T-helper 2 cell treated with Interferon-gamma antibody and Interleukin-4, amounts not matched to agents 5 μg/mL and 100 μg/mL, for 36 hours (primary cell): ENCODE measurements at regions not wholly inside any gene's neighbourhood (a gene's known extent, or its start where the extent isn't known, plus 50 kb on each side); places are given as distances from the start of the nearest gene placed in this dataset.
"Not testable (repeated sequence)": the region's sequence is repeated elsewhere in the genome, so short reads cannot be mapped to it uniquely, and the experiment has no call there.

Source experiments
- DNase-seq: peaks from one replicate; pipeline ENCODE4 v3.0.0; 2021; ENCODE audit warnings: low spot score
- H3K27ac Mint-ChIP-seq: one replicate; pipeline ENCODE4 v1.8.0; 2021; ENCODE audit warnings: mild to moderate bottlenecking, mixed read lengths
- H3K27me3 Mint-ChIP-seq: one replicate; pipeline ENCODE4 v1.8.0; 2021; ENCODE audit warnings: low read depth, mixed read lengths
- H3K36me3 Mint-ChIP-seq: one replicate; pipeline ENCODE4 v1.8.0; 2021; ENCODE audit warnings: low read depth, mixed read lengths
- H3K4me1 Mint-ChIP-seq: one replicate; pipeline ENCODE4 v1.8.0; 2021; ENCODE audit warnings: low read depth, mixed read lengths
- H3K4me3 Mint-ChIP-seq: one replicate; pipeline ENCODE4 v1.8.0; 2022; ENCODE audit warnings: mild to moderate bottlenecking, moderate library complexity, mixed read lengths
- H3K9me3 Mint-ChIP-seq: one replicate; pipeline ENCODE4 v1.8.0; 2021; ENCODE audit warnings: mixed read lengths

DNA sequence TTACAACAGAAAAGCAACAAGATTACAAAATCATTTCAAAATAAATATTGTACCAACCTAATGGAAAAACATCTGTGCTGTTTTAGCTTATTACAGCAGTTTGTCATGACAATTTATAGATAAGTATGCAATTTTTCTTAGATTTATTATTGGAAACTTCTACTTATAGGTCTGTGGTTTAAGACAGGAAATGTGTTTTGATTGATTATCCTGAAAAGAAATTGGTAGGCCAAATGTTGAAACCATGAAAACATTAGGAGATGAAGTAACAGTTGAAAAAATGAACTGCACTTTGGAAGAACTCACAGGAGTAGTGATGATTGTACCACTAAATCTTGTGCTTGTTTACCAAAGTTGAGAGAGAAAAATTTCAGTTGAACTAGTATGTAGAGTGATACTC, 162.2 kb upstream of the GIMD1 start:
- no peaks in the 10 kb centered on the region for H3K27me3 Mint-ChIP-seq
- H3K27ac Mint-ChIP-seq = no peak overlapping the region
- no peak for DNase-seq
- peaks cover 5% of the 10 kb centered on the region for H3K9me3 Mint-ChIP-seq
- no peaks in the 10 kb centered on the region for H3K4me1 Mint-ChIP-seq
- H3K4me3 Mint-ChIP-seq = no peak overlapping the region
- H3K36me3 Mint-ChIP-seq = no peaks in the 10 kb centered on the region

DNA sequence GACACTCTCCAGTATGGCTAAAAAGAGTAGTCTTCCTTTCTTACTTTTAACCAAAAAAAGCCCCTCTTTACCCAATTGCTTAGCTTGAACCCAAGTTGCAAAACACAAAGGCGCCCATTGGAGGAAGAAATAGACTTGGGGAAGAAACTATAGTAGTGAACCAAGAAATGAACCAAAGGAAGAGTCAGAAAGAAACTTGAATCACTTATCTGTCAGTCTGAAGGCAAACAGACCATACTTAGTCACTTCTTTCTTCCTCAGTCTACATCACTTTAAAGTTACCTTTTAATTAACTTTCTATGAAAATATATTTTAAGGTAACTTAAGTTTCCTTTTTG, 161.4 kb upstream of the GIMD1 start:
- Mint-ChIP-seq H3K9me3 (peaks cover 5% of the 10 kb centered on the region), H3K27me3 (no peaks in the 10 kb centered on the region), H3K27ac (no peak overlapping the region), H3K4me3 (no peak overlapping the region), H3K4me1 (no peaks in the 10 kb centered on the region), H3K36me3 (no peaks in the 10 kb centered on the region)
- no peak for DNase-seq

DNA sequence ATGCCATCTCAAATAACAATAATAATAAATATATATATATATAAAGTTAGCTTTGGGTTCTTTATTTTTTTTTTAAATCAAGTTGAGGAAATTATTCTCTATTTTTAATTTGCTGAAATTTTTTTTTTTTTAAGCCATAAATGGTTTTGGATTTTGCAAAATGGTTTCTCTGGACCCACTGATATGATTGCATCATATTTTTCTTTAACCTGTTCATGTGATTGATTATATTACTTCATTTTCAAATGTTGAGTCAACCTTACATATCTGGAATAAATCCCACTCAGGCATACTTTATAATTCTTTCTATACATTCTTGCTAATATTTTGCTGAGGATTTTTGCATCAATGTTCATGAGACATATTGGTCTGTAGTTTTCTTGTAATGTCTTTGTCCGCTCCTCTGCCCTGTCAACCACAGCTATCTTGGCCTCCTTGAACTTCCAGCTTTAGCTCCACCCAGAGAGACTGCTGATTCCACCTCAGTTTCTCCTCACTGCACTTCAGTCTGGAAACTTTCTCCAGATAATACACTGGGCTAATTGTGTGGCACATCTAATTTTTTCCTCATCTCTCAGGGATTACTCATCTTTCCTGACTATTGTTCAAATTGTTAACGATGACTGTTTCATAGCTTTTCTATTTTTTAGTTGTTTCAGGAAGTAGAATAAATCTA, 160.9 kb upstream of the GIMD1 start:
- H3K9me3 Mint-ChIP-seq = peaks cover 3% of the 10 kb centered on the region
- no peak overlapping the region for H3K4me3 Mint-ChIP-seq
- DNase-seq = no peak
- H3K4me1 Mint-ChIP-seq = no peaks in the 10 kb centered on the region
- no peaks in the 10 kb centered on the region for H3K27me3 Mint-ChIP-seq
- no peak overlapping the region for H3K27ac Mint-ChIP-seq
- H3K36me3 Mint-ChIP-seq = no peaks in the 10 kb centered on the region

DNA sequence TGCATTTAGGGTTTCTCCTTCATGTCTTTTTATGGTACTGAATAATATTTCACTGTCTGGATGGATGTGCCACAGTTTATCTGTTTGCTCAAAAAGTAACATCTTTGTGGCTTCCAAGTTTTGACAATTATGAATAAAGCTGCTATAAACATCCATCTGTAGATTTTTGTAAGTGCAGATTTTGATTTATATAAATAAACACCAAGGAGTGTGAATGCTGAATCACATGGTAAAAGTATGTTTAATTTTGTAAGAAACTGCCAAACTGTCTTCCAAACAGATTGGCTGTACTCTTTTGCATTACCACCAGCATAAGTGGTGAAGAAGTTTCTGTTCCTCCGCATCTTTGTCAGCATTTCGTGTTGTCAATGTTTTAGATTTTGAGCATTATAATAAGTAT, 158.7 kb upstream of the GIMD1 start:
- H3K9me3 Mint-ChIP-seq = no peaks in the 10 kb centered on the region
- no peaks in the 10 kb centered on the region for H3K4me1 Mint-ChIP-seq
- H3K27ac Mint-ChIP-seq = no peak overlapping the region
- H3K36me3 Mint-ChIP-seq = no peaks in the 10 kb centered on the region
- DNase-seq = no peak
- H3K27me3 Mint-ChIP-seq = no peaks in the 10 kb centered on the region
- H3K4me3 Mint-ChIP-seq = no peak overlapping the region

DNA sequence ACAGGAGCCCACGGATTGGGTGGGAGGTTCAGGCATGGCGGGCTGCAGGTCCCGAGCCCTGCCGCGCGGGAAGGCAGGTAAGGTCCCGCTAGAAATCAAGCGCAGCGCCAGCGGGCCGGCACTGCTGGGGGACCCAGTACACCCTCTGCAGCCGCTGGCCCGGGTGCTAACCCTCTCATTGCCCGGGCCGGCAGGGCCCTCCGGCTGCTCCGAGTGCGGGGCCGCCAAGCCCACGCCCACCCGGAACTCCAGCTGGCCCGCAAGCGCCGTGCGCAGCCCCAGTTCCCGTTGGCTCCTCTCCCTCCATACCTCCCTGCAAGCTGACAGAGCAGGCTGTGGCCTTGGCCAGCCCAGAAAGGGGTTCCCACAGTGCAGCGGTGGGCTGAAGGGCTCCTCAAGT, 156.8 kb upstream of the GIMD1 start:
- H3K4me1 Mint-ChIP-seq, H3K9me3 Mint-ChIP-seq, DNase-seq, H3K4me3 Mint-ChIP-seq, H3K36me3 Mint-ChIP-seq, H3K27ac Mint-ChIP-seq, H3K27me3 Mint-ChIP-seq: not testable (repeated sequence)

DNA sequence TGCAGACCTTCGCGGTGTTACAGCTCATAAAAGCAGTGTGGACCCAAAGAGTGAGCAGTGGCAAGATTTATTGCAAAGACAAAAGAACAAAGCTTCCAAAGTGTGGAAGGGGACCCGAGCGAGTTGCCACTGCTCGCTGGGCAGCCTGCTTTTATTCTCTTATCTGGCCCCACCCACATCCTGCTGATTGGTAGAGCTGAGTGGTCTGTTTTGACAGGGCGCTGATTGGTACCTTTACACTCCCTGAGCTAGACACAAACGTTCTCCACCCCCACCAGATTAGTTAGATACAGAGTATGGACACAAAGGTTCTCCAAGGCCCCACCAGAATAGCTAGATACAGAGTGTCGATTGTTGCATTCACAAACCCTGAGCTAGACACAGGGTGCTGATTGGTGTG, 156.2 kb upstream of the GIMD1 start:
- H3K4me3 Mint-ChIP-seq, H3K4me1 Mint-ChIP-seq, DNase-seq, H3K27ac Mint-ChIP-seq, H3K9me3 Mint-ChIP-seq, H3K36me3 Mint-ChIP-seq, H3K27me3 Mint-ChIP-seq: not testable (repeated sequence)

DNA sequence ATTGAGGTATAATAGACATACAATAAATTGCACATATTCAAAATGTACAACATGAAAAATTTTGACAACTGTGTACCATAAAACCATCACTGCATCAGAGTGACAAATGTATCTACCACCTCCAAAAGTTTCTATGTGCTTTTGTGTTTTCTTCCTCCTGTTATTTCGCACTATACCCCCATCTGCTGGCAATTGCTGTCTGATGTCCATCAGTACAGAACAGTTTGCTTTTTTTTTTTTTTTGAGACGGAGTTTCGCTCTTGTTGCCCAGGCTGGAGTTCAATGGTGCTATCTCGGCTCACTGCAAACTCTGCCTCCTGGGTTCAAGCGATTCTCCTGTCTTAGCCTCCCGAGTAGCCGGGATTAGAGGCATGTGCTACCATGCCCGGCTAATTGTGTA, 154.3 kb upstream of the GIMD1 start:
- H3K27ac Mint-ChIP-seq = no peak overlapping the region
- H3K4me3 Mint-ChIP-seq = no peak overlapping the region
- no peaks in the 10 kb centered on the region for H3K36me3 Mint-ChIP-seq
- no peaks in the 10 kb centered on the region for H3K9me3 Mint-ChIP-seq
- no peaks in the 10 kb centered on the region for H3K4me1 Mint-ChIP-seq
- DNase-seq = no peak
- no peaks in the 10 kb centered on the region for H3K27me3 Mint-ChIP-seq

DNA sequence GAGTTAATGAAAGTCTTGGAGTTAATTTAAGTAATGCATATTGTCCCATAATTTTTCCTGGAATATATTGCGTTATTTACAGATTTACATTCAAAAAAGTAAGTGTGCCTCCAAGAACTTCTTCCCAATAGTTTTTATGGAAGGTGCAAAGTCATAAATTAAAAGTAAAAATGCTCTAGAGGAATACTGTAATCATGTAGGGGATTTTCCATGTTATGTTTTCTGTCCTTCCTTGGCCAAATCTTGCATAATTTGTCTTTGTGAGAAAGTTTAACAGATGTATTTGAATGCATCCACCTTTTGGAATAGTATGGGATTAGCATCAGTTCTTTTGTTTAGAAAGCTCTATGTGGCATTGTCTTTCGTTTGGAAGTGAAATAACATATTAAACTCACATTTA, 144.1 kb upstream of the GIMD1 start:
- DNase-seq = no peak
- H3K4me1 Mint-ChIP-seq = no peaks in the 10 kb centered on the region
- H3K36me3 Mint-ChIP-seq = no peaks in the 10 kb centered on the region
- H3K27me3 Mint-ChIP-seq = no peaks in the 10 kb centered on the region
- H3K27ac Mint-ChIP-seq = no peak overlapping the region
- H3K4me3 Mint-ChIP-seq = no peak overlapping the region
- no peaks in the 10 kb centered on the region for H3K9me3 Mint-ChIP-seq

DNA sequence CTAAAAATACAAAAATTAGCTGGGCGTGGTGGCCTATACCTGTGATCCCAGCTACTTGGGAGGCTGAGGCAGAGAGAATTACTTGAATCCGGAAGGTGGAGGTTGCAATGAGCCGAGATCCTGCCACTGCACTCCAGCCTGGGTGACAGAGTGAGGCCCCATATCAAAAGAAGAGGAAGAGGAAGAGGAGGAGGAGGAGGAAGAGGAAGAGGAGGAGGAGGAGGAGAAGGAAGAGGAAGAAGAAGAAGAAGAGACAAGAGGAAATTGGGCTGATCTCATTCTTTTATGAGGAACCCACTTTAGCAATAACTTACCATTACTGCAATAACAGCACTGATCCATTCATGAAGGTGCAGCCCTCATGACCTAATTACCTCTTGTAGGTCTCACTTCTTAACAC, 138.9 kb upstream of the GIMD1 start:
- Mint-ChIP-seq H3K9me3 (no peaks in the 10 kb centered on the region), H3K27me3 (no peaks in the 10 kb centered on the region), H3K4me3 (no peak overlapping the region), H3K27ac (no peak overlapping the region), H3K4me1 (peaks cover 3% of the 10 kb centered on the region), H3K36me3 (no peaks in the 10 kb centered on the region)
- DNase-seq = no peak

DNA sequence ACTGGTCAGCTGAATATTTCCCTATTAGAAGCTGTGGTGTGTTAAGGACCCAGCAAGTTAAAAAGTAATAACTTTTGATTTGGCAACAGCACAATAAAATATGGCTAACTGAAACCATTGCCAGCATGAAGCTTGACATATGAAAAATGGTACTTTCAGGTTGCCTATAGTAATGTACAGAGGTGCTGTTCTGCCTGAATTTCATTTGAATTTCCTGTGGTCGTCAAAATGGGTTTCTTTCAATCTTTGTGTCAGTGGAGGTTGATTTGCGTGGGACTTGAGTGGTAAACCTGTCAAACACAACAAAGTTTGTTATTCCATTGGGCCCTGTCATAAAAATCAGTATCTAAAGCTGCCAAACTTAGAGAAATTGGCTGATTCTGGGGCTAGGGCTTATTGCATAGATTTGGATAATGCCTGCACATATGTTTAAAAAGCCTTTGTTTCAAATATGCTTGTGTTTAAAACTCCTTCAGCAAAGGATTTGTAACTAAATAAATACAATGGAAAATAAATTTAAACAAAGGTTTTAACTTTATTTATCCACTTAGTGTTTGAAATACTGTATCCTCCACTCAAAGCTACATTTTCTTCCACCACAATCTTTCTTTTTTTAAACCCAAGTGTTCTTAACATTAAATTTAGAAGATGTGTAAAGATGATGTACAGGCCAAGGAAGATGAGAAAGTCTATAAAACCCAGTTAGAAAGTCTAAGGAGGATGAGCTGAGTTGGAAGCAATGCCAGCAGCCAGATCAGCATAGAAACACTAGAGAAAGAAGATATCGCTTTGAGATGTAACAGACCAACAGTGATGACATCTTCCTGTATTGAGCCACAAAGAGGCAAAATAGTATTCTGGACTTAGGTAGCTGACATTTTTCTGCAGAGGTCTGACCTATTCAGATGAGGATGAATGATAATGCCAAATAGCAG, 134.8 kb upstream of the GIMD1 start:
- Mint-ChIP-seq H3K4me3 (no peak overlapping the region), H3K36me3 (no peaks in the 10 kb centered on the region), H3K9me3 (no peaks in the 10 kb centered on the region), H3K27ac (no peak overlapping the region), H3K4me1 (peaks cover 8% of the 10 kb centered on the region), H3K27me3 (peaks cover 3% of the 10 kb centered on the region)
- DNase-seq = no peak

DNA sequence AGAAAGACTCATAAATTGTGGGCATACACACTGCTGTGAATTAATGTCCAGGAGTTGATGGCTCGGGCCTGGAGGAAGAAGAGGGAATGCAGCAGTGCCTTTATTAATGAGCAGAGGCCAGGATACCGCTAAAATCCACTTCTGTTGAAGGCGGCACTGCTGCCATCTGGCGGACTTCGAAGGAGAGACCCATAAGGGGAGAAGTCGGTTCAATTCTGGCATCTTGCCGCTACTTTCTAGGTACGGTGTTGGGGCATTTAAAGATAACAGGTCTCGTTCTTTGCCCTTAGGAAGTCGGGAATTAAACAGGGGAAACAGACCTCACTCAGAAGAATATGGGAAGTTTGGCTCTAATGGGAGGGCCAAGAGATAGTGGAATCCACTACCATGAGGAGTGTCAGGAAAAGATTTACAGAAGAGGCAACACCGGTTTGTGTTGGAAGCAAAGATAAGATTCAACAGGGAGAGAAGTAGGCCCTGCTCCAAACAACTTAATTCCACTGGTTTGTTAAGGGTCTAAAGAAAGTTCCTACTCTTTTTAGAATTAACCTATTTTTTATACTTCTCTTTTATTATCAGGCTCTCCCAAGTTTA, 133.6 kb upstream of the GIMD1 start:
- Mint-ChIP-seq H3K27ac (no peak overlapping the region), H3K9me3 (no peaks in the 10 kb centered on the region), H3K27me3 (peaks cover 3% of the 10 kb centered on the region), H3K4me3 (no peak overlapping the region), H3K4me1 (peaks cover 8% of the 10 kb centered on the region), H3K36me3 (no peaks in the 10 kb centered on the region)
- DNase-seq = peak; percentile 21

DNA sequence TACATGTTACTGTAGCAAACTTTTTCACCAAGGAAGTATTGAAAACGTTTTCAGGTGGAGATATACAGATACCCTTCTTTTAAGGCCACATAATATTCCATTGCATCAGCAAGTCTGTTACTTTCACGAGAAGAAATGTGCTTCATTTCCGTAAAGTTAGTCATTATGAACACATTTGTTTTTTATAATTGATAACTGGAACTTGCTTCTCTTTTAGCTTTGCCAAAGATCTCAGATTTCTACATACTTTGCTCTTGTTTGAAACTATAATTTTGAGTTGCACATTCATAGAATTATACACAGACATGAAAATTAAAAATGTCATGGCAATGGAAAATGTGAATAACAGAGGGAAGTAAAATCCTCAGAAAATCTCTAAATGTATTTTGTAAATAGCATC, 128.7 kb upstream of the GIMD1 start:
- peaks cover 2% of the 10 kb centered on the region for H3K27me3 Mint-ChIP-seq
- H3K4me3 Mint-ChIP-seq = no peak overlapping the region
- DNase-seq = no peak
- no peaks in the 10 kb centered on the region for H3K9me3 Mint-ChIP-seq
- peaks cover 4% of the 10 kb centered on the region for H3K4me1 Mint-ChIP-seq
- H3K27ac Mint-ChIP-seq = no peak overlapping the region
- no peaks in the 10 kb centered on the region for H3K36me3 Mint-ChIP-seq

DNA sequence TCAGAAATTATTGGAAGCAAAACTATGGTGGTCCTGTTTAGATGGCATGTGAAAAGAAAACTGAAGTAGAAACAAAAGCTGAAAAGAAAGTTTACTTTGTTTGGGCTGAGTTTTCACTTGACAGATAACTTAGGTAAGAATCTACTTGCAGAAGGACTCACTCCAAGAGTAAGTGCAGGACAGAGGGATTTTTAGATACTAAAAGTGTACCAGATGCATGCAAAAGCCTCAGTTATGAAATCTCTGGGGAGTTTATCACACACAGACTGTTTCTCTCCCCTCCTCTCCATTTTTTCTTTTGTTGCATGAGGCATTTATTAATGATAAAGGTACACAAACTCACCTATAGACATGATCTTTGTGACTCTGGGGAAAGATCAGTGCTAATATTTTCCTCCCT, 127.5 kb upstream of the GIMD1 start:
- Mint-ChIP-seq H3K4me1 (no peaks in the 10 kb centered on the region), H3K4me3 (no peak overlapping the region), H3K27ac (no peak overlapping the region), H3K27me3 (no peaks in the 10 kb centered on the region), H3K36me3 (no peaks in the 10 kb centered on the region), H3K9me3 (no peaks in the 10 kb centered on the region)
- no peak for DNase-seq

DNA sequence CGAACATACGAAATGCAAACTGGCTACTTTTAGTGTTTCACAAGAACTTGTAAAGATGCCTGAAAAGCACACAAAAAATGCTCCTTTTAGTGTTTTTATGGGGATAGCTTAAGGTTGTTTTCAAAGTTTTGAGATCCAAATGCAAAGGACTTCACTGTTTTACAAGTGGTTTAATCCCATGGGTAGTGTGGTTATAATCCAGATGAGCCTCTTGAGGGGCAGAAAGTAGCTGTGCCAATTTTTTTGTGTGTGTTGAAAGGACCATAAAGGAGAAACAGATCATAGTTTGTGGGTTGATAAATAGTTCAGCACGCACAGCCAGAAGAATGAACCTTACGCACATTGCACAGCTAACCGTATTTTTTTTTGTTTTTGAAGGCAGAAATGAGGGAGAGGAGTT, 126.9 kb upstream of the GIMD1 start:
- Mint-ChIP-seq H3K36me3 (no peaks in the 10 kb centered on the region), H3K27ac (no peak overlapping the region), H3K4me1 (no peaks in the 10 kb centered on the region), H3K4me3 (no peak overlapping the region), H3K27me3 (no peaks in the 10 kb centered on the region), H3K9me3 (no peaks in the 10 kb centered on the region)
- DNase-seq = no peak
